IMR-90 (cell line): ENCODE measurements at regions not wholly inside any gene's neighbourhood (a gene's known extent, or its start where the extent isn't known, plus 50 kb on each side); places are given as distances from the start of the nearest gene placed in this dataset.

Experiments used
- CTCF ChIP-seq: conservative IDR thresholded peaks from 2 replicates; pipeline ENCODE4 v1.5.1; 2012; ENCODE audit warnings: mild to moderate bottlenecking, low read depth, low read length, improper control_type of control experiment
- POLR2A ChIP-seq: IDR thresholded peaks from 2 replicates; pipeline ENCODE4 v1.6.1; 2012; ENCODE audit warnings: mild to moderate bottlenecking, low read depth, low read length
- RAD21 ChIP-seq: IDR thresholded peaks from 2 replicates; pipeline ENCODE4 v1.6.1; 2012; ENCODE audit warnings: low read length, improper control_type of control experiment

GRCh38 chr3:77887611-77888010, 847.7 kb downstream of the ROBO2 start:
- no peak for TF ChIP-seq CTCF
- TF ChIP-seq RAD21, result no peak
- TF ChIP-seq POLR2A, result no peak
